ENCODE measurements at regions not wholly inside any gene's neighbourhood (a gene's known extent, or its start where the extent isn't known, plus 50 kb on each side); places are given as distances from the start of the nearest gene placed in this dataset.

GRCh38 chr16:79402920-79403319, 197.6 kb downstream of the MAF start:
- TF ChIP-seq, protein P1, sequence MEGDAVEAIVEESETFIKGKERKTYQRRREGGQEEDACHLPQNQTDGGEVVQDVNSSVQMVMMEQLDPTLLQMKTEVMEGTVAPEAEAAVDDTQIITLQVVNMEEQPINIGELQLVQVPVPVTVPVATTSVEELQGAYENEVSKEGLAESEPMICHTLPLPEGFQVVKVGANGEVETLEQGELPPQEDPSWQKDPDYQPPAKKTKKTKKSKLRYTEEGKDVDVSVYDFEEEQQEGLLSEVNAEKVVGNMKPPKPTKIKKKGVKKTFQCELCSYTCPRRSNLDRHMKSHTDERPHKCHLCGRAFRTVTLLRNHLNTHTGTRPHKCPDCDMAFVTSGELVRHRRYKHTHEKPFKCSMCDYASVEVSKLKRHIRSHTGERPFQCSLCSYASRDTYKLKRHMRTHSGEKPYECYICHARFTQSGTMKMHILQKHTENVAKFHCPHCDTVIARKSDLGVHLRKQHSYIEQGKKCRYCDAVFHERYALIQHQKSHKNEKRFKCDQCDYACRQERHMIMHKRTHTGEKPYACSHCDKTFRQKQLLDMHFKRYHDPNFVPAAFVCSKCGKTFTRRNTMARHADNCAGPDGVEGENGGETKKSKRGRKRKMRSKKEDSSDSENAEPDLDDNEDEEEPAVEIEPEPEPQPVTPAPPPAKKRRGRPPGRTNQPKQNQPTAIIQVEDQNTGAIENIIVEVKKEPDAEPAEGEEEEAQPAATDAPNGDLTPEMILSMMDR (IDR thresholded peaks at IDR 0.05) = no peak
- TF ChIP-seq, protein P2, sequence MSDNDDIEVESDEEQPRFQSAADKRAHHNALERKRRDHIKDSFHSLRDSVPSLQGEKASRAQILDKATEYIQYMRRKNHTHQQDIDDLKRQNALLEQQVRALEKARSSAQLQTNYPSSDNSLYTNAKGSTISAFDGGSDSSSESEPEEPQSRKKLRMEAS (IDR thresholded peaks at IDR 0.05; ENCODE audit: low read depth) = no peak
- TF ChIP-seq EP300 (IDR thresholded peaks at IDR 0.05; ENCODE audit: borderline replicate concordance in 1 of 2, low read depth in 1 of 2, low read length in 1 of 2) = no peak
- no peak for TF ChIP-seq RAD21 (IDR thresholded peaks at IDR 0.05; ENCODE audit: low read length)
- TF ChIP-seq TAF1 (IDR thresholded peaks at IDR 0.05; ENCODE audit: borderline replicate concordance, low read depth, low read length) = no peak
- no peak for TF ChIP-seq POLR2AphosphoS5 (IDR thresholded peaks at IDR 0.05; ENCODE audit: low read depth, low read length)
- TF ChIP-seq TEAD4 (IDR thresholded peaks at IDR 0.05; ENCODE audit: borderline replicate concordance, insufficient read depth) = no peak
- TF ChIP-seq, protein P3, sequence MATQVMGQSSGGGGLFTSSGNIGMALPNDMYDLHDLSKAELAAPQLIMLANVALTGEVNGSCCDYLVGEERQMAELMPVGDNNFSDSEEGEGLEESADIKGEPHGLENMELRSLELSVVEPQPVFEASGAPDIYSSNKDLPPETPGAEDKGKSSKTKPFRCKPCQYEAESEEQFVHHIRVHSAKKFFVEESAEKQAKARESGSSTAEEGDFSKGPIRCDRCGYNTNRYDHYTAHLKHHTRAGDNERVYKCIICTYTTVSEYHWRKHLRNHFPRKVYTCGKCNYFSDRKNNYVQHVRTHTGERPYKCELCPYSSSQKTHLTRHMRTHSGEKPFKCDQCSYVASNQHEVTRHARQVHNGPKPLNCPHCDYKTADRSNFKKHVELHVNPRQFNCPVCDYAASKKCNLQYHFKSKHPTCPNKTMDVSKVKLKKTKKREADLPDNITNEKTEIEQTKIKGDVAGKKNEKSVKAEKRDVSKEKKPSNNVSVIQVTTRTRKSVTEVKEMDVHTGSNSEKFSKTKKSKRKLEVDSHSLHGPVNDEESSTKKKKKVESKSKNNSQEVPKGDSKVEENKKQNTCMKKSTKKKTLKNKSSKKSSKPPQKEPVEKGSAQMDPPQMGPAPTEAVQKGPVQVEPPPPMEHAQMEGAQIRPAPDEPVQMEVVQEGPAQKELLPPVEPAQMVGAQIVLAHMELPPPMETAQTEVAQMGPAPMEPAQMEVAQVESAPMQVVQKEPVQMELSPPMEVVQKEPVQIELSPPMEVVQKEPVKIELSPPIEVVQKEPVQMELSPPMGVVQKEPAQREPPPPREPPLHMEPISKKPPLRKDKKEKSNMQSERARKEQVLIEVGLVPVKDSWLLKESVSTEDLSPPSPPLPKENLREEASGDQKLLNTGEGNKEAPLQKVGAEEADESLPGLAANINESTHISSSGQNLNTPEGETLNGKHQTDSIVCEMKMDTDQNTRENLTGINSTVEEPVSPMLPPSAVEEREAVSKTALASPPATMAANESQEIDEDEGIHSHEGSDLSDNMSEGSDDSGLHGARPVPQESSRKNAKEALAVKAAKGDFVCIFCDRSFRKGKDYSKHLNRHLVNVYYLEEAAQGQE (IDR thresholded peaks at IDR 0.05; ENCODE audit: low read depth, low read length) = no peak
- no peak for TF ChIP-seq SIN3A (IDR thresholded peaks at IDR 0.05; ENCODE audit: borderline replicate concordance, low read depth, low read length)
- TF ChIP-seq, protein P4, sequence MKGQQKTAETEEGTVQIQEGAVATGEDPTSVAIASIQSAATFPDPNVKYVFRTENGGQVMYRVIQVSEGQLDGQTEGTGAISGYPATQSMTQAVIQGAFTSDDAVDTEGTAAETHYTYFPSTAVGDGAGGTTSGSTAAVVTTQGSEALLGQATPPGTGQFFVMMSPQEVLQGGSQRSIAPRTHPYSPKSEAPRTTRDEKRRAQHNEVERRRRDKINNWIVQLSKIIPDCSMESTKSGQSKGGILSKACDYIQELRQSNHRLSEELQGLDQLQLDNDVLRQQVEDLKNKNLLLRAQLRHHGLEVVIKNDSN (IDR thresholded peaks at IDR 0.05; ENCODE audit: borderline replicate concordance, low read depth) = no peak
- no peak for TF ChIP-seq GABPA (IDR thresholded peaks at IDR 0.05; ENCODE audit: low read depth)
- no peak for TF ChIP-seq MEF2A (IDR thresholded peaks at IDR 0.05; ENCODE audit: borderline replicate concordance, low read depth)

Measured in SK-N-SH (cell line).